HEK293T (cell line): ENCODE measurements at regions not wholly inside any gene's neighbourhood (a gene's known extent, or its start where the extent isn't known, plus 50 kb on each side); places are given as distances from the start of the nearest gene placed in this dataset.

Experiments used
- BHLHE40 ChIP-seq: fragments of 450-650 bp; IDR thresholded peaks from 2 replicates; pipeline ENCODE4 v1.6.1; 2016; ENCODE audit warnings: mild to moderate bottlenecking, moderate library complexity, borderline replicate concordance
- CTBP1 ChIP-seq: fragments of 450-650 bp; IDR thresholded peaks from 2 replicates; pipeline ENCODE4 v1.6.1; 2016; ENCODE audit warnings: borderline replicate concordance
- ELF4 ChIP-seq: fragments of 450-650 bp; IDR thresholded peaks from 2 replicates; pipeline ENCODE4 v1.6.1; 2017; ENCODE audit warnings: antibody characterized with exemption
- FOXA1 ChIP-seq: fragments of 450-650 bp; IDR thresholded peaks from 2 replicates; pipeline ENCODE4 v1.6.1; 2016; ENCODE audit warnings: mild to moderate bottlenecking
- FOXK2 ChIP-seq: fragments of 450-650 bp; IDR thresholded peaks from 2 replicates; pipeline ENCODE4 v1.6.1; 2016; ENCODE audit warnings: mild to moderate bottlenecking
- LEF1 ChIP-seq: fragments of 450-650 bp; IDR thresholded peaks from 2 replicates; pipeline ENCODE4 v1.6.1; 2017; ENCODE audit warnings: mild to moderate bottlenecking, borderline replicate concordance
- SP1 ChIP-seq: fragments of 450-650 bp; IDR thresholded peaks from 2 replicates; pipeline ENCODE4 v1.6.1; 2017
- TARDBP ChIP-seq: fragments of 450-650 bp; IDR thresholded peaks from 2 replicates; pipeline ENCODE4 v1.6.1; 2016
- TF ChIP-seq, protein P1 (sequence below): fragments of 450-650 bp; IDR thresholded peaks from 2 replicates; pipeline ENCODE4 v1.6.1; 2016

DNA sequence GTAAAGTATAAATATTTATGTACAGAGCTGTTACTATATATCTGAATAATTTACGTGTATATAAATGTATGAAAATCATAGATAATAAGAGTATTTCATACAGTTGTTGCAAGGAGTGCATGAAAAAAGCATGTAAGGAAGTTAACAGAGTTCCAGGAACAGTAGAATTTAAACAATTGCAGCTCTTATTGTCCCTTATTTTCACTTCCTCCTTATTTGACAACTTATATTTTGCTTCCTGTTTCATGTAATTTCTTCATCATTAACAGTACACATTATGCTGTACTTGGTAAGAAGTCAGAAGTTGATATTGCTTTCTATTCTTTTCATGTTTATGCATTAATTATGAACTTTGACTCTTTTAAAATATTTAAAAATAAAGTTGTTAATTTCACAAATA, 681.5 kb downstream of the LRRIQ3 start:
- TF ChIP-seq, protein P1, sequence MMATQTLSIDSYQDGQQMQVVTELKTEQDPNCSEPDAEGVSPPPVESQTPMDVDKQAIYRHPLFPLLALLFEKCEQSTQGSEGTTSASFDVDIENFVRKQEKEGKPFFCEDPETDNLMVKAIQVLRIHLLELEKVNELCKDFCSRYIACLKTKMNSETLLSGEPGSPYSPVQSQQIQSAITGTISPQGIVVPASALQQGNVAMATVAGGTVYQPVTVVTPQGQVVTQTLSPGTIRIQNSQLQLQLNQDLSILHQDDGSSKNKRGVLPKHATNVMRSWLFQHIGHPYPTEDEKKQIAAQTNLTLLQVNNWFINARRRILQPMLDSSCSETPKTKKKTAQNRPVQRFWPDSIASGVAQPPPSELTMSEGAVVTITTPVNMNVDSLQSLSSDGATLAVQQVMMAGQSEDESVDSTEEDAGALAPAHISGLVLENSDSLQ = no peak
- TF ChIP-seq FOXA1 (no peak), BHLHE40 (no peak), TARDBP (no peak), SP1 (no peak), ELF4 (no peak), FOXK2 (no peak), CTBP1 (no peak), LEF1 (no peak)
